ENCODE measurements at regions not wholly inside any gene's neighbourhood (a gene's known extent, or its start where the extent isn't known, plus 50 kb on each side); places are given as distances from the start of the nearest gene placed in this dataset.

- no peak for DNase-seq
Measured at GRCh38 chr3:102179326-102180177, 255.3 kb upstream of the ZPLD1 start.

GRCh38 chr3:102180280-102180931 is 254.4 kb upstream of the ZPLD1 start:
- DNase-seq = no peak

- no peak for DNase-seq
Measured at GRCh38 chr3:102181175-102181920, 253.5 kb upstream of the ZPLD1 start.

GRCh38 chr3:102182162-102182561 is 252.7 kb upstream of the ZPLD1 start:
- no peak for DNase-seq

- DNase-seq = no peak
Measured at GRCh38 chr3:102183186-102183585, 251.6 kb upstream of the ZPLD1 start.

- DNase-seq = no peak
Measured at GRCh38 chr3:102183623-102184022, 251.2 kb upstream of the ZPLD1 start.

DNA sequence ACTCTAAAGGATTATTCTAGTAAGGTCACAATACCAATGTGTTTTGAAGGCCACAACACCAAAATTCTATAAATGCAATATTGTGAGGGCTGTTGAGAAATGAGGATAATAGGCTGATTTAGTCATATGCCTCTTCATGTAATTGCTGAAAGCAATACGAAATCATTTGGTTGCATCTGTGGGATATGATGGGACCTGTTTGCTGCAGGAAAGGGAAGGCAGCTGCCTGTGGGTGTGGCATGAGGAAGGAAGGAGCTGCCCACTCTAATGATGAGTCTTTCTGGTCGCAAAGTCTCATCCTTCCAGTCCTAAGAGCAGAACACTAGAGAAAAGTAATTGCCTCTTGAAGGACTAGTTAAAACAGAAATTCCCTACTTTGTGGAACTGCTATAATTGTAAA is 245.3 kb upstream of the ZPLD1 start:
- no peak for DNase-seq

DNA sequence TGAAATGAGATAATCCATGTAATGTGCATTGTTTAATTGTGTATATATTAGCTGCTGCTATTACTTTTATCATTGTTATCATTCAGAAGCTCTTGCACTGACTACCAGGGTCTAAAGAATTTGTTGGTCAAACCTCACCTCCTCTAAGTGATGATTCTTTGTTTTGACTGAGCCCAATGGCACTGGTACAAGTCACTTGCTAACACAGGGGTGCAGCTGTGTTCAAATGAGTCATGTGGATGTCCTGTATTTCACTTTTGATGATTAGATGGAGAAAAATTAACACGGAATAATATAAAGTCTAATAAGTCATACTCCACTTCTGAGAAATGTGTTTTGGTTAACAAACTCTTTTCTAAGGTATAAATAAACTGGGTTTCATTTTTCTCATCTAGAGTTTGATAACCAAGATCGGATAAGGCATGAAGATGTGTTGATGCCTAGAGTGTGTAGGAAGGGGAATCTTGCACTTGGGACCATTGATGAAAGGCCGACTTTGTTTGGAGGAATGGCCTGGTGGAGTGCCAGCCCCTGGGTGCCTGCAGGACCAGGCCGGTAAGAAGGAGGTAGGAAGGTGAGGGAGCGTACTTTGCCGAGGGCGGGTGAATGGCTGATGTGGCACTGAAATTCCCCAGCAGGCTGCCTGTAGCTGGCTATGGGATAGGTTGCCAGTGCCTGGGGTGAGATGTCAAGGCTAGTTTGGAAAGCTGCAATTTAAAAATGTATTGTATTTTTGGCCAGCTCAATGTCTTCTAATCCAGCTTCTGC is 244.7 kb upstream of the ZPLD1 start:
- no peak for DNase-seq

DNA sequence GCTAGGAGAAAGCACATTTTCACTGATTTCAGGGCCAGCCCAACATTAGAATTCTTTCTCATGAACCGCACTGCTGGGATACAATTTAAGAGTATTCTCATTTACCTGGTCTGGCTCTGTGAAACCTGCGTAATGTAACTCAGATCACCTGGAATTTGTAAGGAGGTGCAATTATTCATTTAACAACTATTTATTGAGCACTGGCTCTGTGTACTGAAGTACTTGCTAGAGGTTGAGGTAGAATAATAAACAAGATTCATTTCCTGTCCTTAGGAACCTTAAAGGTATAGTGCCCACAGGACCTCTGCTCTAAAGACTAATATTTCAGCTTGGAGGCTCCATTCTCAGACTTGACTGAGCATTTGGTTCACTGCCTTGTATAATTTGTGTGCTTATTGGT is 242.2 kb upstream of the ZPLD1 start:
- DNase-seq = no peak

DNA sequence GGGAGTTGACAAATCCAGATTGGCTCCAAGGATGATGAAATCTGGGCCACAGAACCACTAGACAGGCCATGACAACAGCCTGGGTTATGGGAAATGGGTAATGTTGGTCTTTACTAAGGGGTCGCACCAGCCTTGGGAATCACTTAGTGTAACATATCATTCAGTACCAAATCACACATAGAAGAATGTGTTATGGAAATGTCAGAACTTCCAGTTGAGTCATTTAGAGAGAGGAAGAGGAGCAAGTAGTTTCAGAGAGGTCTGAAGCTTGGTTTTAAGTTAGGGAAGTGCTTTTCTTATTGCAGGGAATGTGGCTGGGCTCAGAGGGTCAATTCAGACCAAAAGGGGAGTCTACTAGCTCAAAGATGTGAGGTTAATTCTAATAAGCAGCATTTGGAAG is 241.6 kb upstream of the ZPLD1 start:
- DNase-seq = no peak

DNA sequence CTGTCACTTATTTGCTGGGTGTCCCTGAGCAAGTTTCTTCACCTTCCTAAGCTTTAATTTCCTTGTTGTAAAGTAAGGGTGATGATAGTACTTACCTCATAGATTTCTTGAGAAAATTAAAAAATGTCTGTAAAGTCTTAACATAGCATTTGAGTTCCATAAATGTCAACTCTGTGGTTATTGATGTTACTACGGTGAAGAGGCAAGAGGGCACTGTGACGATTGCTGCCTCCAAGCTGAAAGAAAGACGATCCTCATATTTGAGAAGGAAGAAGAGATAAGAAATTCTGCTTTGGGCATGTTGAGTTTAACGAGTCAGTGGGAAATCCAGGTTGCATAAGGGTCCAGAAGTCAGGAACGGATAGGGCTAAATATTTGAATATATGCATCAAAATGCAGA is 240.8 kb upstream of the ZPLD1 start:
- DNase-seq = no peak

DNA sequence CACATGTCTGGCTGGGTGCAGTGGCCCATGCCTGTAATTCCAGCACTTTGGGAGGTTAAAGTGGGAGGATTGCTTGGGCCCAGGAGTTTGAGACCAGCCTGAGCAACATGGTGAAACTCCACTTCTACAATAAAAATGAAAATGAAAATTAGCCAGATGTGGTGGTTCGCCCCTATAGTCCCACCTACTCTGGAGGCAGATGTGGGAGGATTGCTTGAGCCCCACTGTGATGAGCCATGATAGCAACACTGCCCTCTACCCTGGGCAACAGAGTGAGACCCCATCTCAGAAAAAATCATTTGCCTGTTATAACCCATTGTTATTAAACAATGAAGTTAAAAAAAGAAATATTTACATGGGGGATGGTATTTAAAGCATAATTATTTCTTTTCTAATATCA is 240.1 kb upstream of the ZPLD1 start:
- no peak for DNase-seq

- no peak for DNase-seq
Measured at GRCh38 chr3:102195198-102195948, 239.4 kb upstream of the ZPLD1 start.

DNA sequence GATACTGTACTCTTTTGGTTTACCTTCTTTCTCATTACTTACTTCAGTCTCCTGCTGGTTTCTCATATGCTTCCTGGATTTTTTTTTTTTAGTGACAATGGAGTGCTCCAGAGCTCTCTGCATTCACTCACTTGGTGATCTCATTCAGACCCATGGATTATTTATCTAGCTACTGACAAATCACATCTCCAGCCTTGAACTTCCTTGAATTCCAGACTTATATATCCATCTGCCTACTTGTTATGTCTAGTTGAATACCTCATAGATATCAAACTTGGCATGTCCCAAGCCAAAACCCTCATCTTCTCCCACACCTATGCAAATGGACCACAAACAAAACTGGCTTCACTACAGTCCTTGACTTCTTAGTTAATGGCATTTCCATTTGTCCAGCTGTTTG is 234.7 kb upstream of the ZPLD1 start:
- no peak for DNase-seq

- no peak for DNase-seq
Measured at GRCh38 chr3:102200560-102200959, 234.3 kb upstream of the ZPLD1 start.

DNA sequence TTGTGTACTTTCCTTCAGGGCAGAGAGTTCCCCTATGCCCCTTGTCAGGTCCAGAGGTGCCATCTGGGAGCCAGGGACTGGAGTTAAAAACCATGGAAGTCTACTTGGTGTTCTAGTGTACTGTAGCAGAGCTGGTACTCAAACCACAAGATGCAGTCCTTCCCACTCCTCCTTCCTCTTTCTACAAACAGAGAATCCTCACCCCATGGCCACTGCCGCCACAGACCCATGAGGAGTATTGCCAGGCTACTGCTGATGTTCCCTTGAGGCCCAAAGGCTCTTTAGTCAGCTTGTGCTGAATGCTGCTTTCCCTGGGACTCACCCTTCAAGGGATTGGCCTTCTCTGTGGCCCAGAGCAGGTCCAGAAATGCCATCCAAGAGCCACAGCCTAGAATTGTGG is 229.2 kb upstream of the ZPLD1 start:
- DNase-seq = peak in 2 of 56 donors; percentile 10 to 27

- DNase-seq = no peak
Measured at GRCh38 chr3:102206511-102207031, 228.2 kb upstream of the ZPLD1 start.

- peak in 3 of 56 donors; percentile 4 to 35 (median 10) for DNase-seq
Measured at GRCh38 chr3:102207151-102207571, 227.7 kb upstream of the ZPLD1 start.

DNA sequence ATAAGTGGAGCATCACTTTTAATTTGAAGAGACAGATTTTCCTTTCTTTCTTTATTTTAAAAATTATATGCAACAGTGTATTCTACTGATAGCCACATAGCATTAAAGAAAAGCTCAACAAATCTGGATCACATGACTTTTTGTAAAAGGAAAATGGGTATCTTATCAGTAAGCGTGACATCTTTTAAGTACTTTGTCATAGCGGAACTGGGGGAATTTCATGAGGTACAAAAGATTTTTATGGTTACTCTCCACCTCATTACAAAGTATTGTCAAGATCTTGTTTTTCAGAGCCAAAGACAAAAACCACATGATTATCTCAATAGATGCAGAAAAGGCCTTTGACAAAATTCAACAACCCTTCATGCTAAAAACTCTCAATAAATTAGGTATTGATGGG is 219.6 kb upstream of the ZPLD1 start:
- no peak for DNase-seq

GRCh38 chr3:102223132-102223531 is 211.7 kb upstream of the ZPLD1 start:
- DNase-seq = no peak
